ENCODE measurements at regions not wholly inside any gene's neighbourhood (a gene's known extent, or its start where the extent isn't known, plus 50 kb on each side); places are given as distances from the start of the nearest gene placed in this dataset.

- Histone ChIP-seq H3K27ac (no peak overlapping the region), H3K27me3 (no peaks in the 10 kb centered on the region), H3K4me1 (no peaks in the 10 kb centered on the region), H3K4me3 (no peak overlapping the region), H3K9me3 (no peaks in the 10 kb centered on the region), H3K36me3 (no peaks in the 10 kb centered on the region)
- 48 to 71% methylated on average over 2 of the region's 2 CpGs for WGBS, 2 donors (ENCODE audit: low coverage in 1 of 2)
- in situ Hi-C loops (cut with MboI; ENCODE audit: low pct_ligation_motif_present in 1 of 4, low pct_unique_long_range_greater_than_20kb in 1 of 4, low sequenced_read_pairs in 3 of 4) = loop anchor here (25.0 kb wide), 1 partner anchor 353 kb away; no protein-coding TSS in a partner anchor
- TF ChIP-seq CTCF (IDR thresholded peaks at IDR 0.05) = no peak
- no peak for TF ChIP-seq EP300 (IDR thresholded peaks at IDR 0.05; ENCODE audit: low read depth)
- no peak for TF ChIP-seq POLR2AphosphoS5 (IDR thresholded peaks at IDR 0.05)
- no peak for TF ChIP-seq POLR2A (IDR thresholded peaks at IDR 0.05)
- no peak for DNase-seq
- intact Hi-C loops (cut with DNase I; ENCODE audit: low total_unique reads) = loop anchor here (10.0 kb wide), 1 partner anchor 355 kb away; no protein-coding TSS in a partner anchor
Observed at GRCh38 chr16:73190256-73190655, 142.3 kb upstream of the ZFHX3 start.

GRCh38 chr16:73189136-73189535 is 141.2 kb upstream of the ZFHX3 start:
- in situ Hi-C loops (cut with MboI; ENCODE audit: low pct_ligation_motif_present in 1 of 4, low pct_unique_long_range_greater_than_20kb in 1 of 4, low sequenced_read_pairs in 3 of 4) (loop anchor here (25.0 kb wide), 1 partner anchor 352 kb away; no protein-coding TSS in a partner anchor), intact Hi-C loops (cut with DNase I; ENCODE audit: low total_unique reads) (loop anchor here (5.0 kb wide), 1 partner anchor 297 kb away; no protein-coding TSS in a partner anchor)
- Histone ChIP-seq H3K4me3 (no peak overlapping the region), H3K4me1 (no peaks in the 10 kb centered on the region), H3K27ac (no peak overlapping the region), H3K9me3 (no peaks in the 10 kb centered on the region), H3K27me3 (no peaks in the 10 kb centered on the region), H3K36me3 (no peaks in the 10 kb centered on the region)
- whole genome bisulfite sequencing, 2 donors (ENCODE audit: low coverage in 1 of 2) = 64% methylated on average over 13 of the region's 13 CpGs; no CpG with 5 or more reads in 1 of the 2 donors
- no peak for DNase-seq
- TF ChIP-seq EP300 (IDR thresholded peaks at IDR 0.05; ENCODE audit: low read depth) (no peak), CTCF (IDR thresholded peaks at IDR 0.05) (no peak), POLR2AphosphoS5 (IDR thresholded peaks at IDR 0.05) (no peak), POLR2A (IDR thresholded peaks at IDR 0.05) (no peak)

- Histone ChIP-seq H3K36me3 (no peaks in the 10 kb centered on the region), H3K9me3 (no peaks in the 10 kb centered on the region), H3K4me3 (no peak overlapping the region), H3K27me3 (no peaks in the 10 kb centered on the region), H3K27ac (no peak overlapping the region), H3K4me1 (peaks cover 0 to 5% (median 0%) of the 10 kb centered on the region in 4 donors)
- no peak for TF ChIP-seq EP300 (IDR thresholded peaks at IDR 0.05; ENCODE audit: low read depth)
- no peak for TF ChIP-seq POLR2A (IDR thresholded peaks at IDR 0.05)
- TF ChIP-seq POLR2AphosphoS5 (IDR thresholded peaks at IDR 0.05) = no peak
- TF ChIP-seq CTCF (IDR thresholded peaks at IDR 0.05) = no peak
- DNase-seq = no peak
- in situ Hi-C loops (cut with MboI; ENCODE audit: low pct_ligation_motif_present in 1 of 4, low pct_unique_long_range_greater_than_20kb in 1 of 4, low sequenced_read_pairs in 3 of 4) (loop anchor here (25.0 kb wide), 1 partner anchor 350 kb away; no protein-coding TSS in a partner anchor), intact Hi-C loops (cut with DNase I; ENCODE audit: low total_unique reads) (loop anchor here (5.0 kb wide), 1 partner anchor 295 kb away; no protein-coding TSS in a partner anchor)
- 68 to 76% methylated on average over 4 of the region's 4 CpGs for WGBS, 2 donors (ENCODE audit: low coverage in 1 of 2)
Observed at GRCh38 chr16:73186752-73187601, 139.0 kb upstream of the ZFHX3 start.

GRCh38 chr16:73185737-73186136 is 137.8 kb upstream of the ZFHX3 start:
- Histone ChIP-seq H3K36me3 (no peaks in the 10 kb centered on the region), H3K27me3 (no peaks in the 10 kb centered on the region), H3K4me3 (no peak overlapping the region), H3K4me1 (peaks cover 0 to 5% (median 0%) of the 10 kb centered on the region in 4 donors), H3K9me3 (no peaks in the 10 kb centered on the region), H3K27ac (no peak overlapping the region)
- DNase-seq = no peak
- WGBS, 2 donors (ENCODE audit: low coverage in 1 of 2) = 93 to 98% methylated on average over 6 to 11 of the region's 11 CpGs
- TF ChIP-seq CTCF (IDR thresholded peaks at IDR 0.05) = no peak
- no peak for TF ChIP-seq POLR2AphosphoS5 (IDR thresholded peaks at IDR 0.05)
- no peak for TF ChIP-seq POLR2A (IDR thresholded peaks at IDR 0.05)
- no peak for TF ChIP-seq EP300 (IDR thresholded peaks at IDR 0.05; ENCODE audit: low read depth)
- intact Hi-C loops (cut with DNase I; ENCODE audit: low total_unique reads) = loop anchor here (5.0 kb wide), 1 partner anchor 293 kb away; no protein-coding TSS in a partner anchor
- in situ Hi-C loops (cut with MboI; ENCODE audit: low pct_ligation_motif_present in 1 of 4, low pct_unique_long_range_greater_than_20kb in 1 of 4, low sequenced_read_pairs in 3 of 4) = loop anchor here (25.0 kb wide), 1 partner anchor 348 kb away; no protein-coding TSS in a partner anchor
